Stomach (tissue), 4 donors: ENCODE measurements at regions not wholly inside any gene's neighbourhood (a gene's known extent, or its start where the extent isn't known, plus 50 kb on each side); places are given as distances from the start of the nearest gene placed in this dataset.

Source experiments
- POLR2A ChIP-seq, 4 donors: fragments of 450-650 bp; IDR thresholded peaks; one replicate each; pipeline ENCODE4 v1.6.1; 2016; ENCODE audit warnings: antibody characterized with exemption in 4 of 4, control low read depth in 2 of 4, mild to moderate bottlenecking in 1 of 4, moderate library complexity in 1 of 4
- POLR2AphosphoS5 ChIP-seq, 3 donors: sonication (generic); formaldehyde crosslinking; IDR thresholded peaks; one replicate each; pipeline ENCODE4 v1.6.1; 2016; ENCODE audit warnings: antibody characterized with exemption in 3 of 3
- TF ChIP-seq, protein P1 (sequence below), 7 experiments: fragments of 450-650 bp in 4 of 7; fragments of 200-600 bp in 3 of 7; sonication (generic) in 3 of 7; IDR thresholded peaks; one replicate each; pipeline ENCODE4 v1.5.1; 2016 to 2019; ENCODE audit warnings: antibody characterized with exemption in 7 of 7, control low read depth in 2 of 7, mild to moderate bottlenecking in 1 of 7

- TF ChIP-seq, protein P1, sequence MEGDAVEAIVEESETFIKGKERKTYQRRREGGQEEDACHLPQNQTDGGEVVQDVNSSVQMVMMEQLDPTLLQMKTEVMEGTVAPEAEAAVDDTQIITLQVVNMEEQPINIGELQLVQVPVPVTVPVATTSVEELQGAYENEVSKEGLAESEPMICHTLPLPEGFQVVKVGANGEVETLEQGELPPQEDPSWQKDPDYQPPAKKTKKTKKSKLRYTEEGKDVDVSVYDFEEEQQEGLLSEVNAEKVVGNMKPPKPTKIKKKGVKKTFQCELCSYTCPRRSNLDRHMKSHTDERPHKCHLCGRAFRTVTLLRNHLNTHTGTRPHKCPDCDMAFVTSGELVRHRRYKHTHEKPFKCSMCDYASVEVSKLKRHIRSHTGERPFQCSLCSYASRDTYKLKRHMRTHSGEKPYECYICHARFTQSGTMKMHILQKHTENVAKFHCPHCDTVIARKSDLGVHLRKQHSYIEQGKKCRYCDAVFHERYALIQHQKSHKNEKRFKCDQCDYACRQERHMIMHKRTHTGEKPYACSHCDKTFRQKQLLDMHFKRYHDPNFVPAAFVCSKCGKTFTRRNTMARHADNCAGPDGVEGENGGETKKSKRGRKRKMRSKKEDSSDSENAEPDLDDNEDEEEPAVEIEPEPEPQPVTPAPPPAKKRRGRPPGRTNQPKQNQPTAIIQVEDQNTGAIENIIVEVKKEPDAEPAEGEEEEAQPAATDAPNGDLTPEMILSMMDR (IDR thresholded peaks at IDR 0.05) = no peak
- no peak for TF ChIP-seq POLR2AphosphoS5 (IDR thresholded peaks at IDR 0.05)
- TF ChIP-seq POLR2A (IDR thresholded peaks at IDR 0.05) = no peak
Observed at GRCh38 chr13:42715909-42716308, 65.5 kb upstream of the FAM216B start.
